ENCODE measurements at regions not wholly inside any gene's neighbourhood (a gene's known extent, or its start where the extent isn't known, plus 50 kb on each side); places are given as distances from the start of the nearest gene placed in this dataset.

GRCh38 chr6:90982581-90982980 lies 395.7 kb upstream of the MAP3K7 start:
- DNase-seq: no peak

- no peak for DNase-seq
Measured at GRCh38 chr6:90982051-90982450, 395.2 kb upstream of the MAP3K7 start.

GRCh38 chr6:90978046-90978445 lies 391.2 kb upstream of the MAP3K7 start:
- DNase-seq: no peak

- no peak for DNase-seq
Measured at GRCh38 chr6:90977513-90977912, 390.6 kb upstream of the MAP3K7 start.

GRCh38 chr6:90976341-90976740 lies 389.5 kb upstream of the MAP3K7 start:
- no peak for DNase-seq

- no peak for DNase-seq
Measured at GRCh38 chr6:90975741-90976140, 388.9 kb upstream of the MAP3K7 start.

GRCh38 chr6:90973188-90973587 lies 386.3 kb upstream of the MAP3K7 start:
- DNase-seq: no peak

GRCh38 chr6:90970672-90971071 lies 383.8 kb upstream of the MAP3K7 start:
- DNase-seq: no peak

GRCh38 chr6:90967471-90967870 lies 380.6 kb upstream of the MAP3K7 start:
- DNase-seq: no peak

- no peak for DNase-seq
Measured at GRCh38 chr6:90960324-90960723, 373.5 kb upstream of the MAP3K7 start.

GRCh38 chr6:90955246-90955645 lies 368.4 kb upstream of the MAP3K7 start:
- DNase-seq: no peak

- DNase-seq: no peak
Measured at GRCh38 chr6:90953405-90954161, 366.7 kb upstream of the MAP3K7 start.

GRCh38 chr6:90952176-90952575 lies 365.3 kb upstream of the MAP3K7 start:
- DNase-seq: no peak

GRCh38 chr6:90948540-90948939 lies 361.7 kb upstream of the MAP3K7 start:
- DNase-seq: no peak

GRCh38 chr6:90947184-90948064 lies 360.6 kb upstream of the MAP3K7 start:
- no peak for DNase-seq

- DNase-seq: no peak
Measured at GRCh38 chr6:90941885-90942284, 355.0 kb upstream of the MAP3K7 start.

GRCh38 chr6:90940812-90941481 lies 354.1 kb upstream of the MAP3K7 start:
- peak; percentile 54 for DNase-seq

- no peak for DNase-seq
Measured at GRCh38 chr6:90939906-90940305, 353.0 kb upstream of the MAP3K7 start.

GRCh38 chr6:90938122-90938521 lies 351.2 kb upstream of the MAP3K7 start:
- no peak for DNase-seq

GRCh38 chr6:90936286-90936685 lies 349.4 kb upstream of the MAP3K7 start:
- no peak for DNase-seq

GRCh38 chr6:90934966-90935365 lies 348.1 kb upstream of the MAP3K7 start:
- no peak for DNase-seq

GRCh38 chr6:90934081-90934480 lies 347.2 kb upstream of the MAP3K7 start:
- no peak for DNase-seq

- DNase-seq: no peak
Measured at GRCh38 chr6:90932351-90932750, 345.5 kb upstream of the MAP3K7 start.

- DNase-seq: no peak
Measured at GRCh38 chr6:90928051-90928450, 341.2 kb upstream of the MAP3K7 start.

Measured in COR-L47 (cell line).